ENCODE measurements at regions not wholly inside any gene's neighbourhood (a gene's known extent, or its start where the extent isn't known, plus 50 kb on each side); places are given as distances from the start of the nearest gene placed in this dataset.
"Not testable (repeated sequence)": the region's sequence is repeated elsewhere in the genome, so short reads cannot be mapped to it uniquely, and the experiment has no call there.

GRCh38 chr2:199216253-199216652 lies 241.5 kb downstream of the SATB2 start:
- DNase-seq, result no peak

- DNase-seq, result no peak
These were observed 250.7 kb downstream of the SATB2 start for GRCh38 chr2:199207011-199207410.

- no peak for DNase-seq
These were observed 251.2 kb downstream of the SATB2 start for GRCh38 chr2:199206536-199206935.

- no peak for DNase-seq
These were observed 254.8 kb downstream of the SATB2 start for GRCh38 chr2:199202964-199203363.

- no peak for DNase-seq
These were observed 256.2 kb downstream of the SATB2 start for GRCh38 chr2:199201539-199201938.

GRCh38 chr2:199199797-199200196 lies 257.9 kb downstream of the SATB2 start:
- DNase-seq, result no peak

GRCh38 chr2:199197448-199197847 lies 260.3 kb downstream of the SATB2 start:
- DNase-seq, result no peak

- DNase-seq, result no peak
These were observed 261.1 kb downstream of the SATB2 start for GRCh38 chr2:199196686-199197085.

GRCh38 chr2:199195927-199196502 lies 261.7 kb downstream of the SATB2 start:
- DNase-seq, result no peak

GRCh38 chr2:199191461-199191860 lies 266.3 kb downstream of the SATB2 start:
- no peak for DNase-seq

- DNase-seq, result no peak
These were observed 268.5 kb downstream of the SATB2 start for GRCh38 chr2:199189229-199189628.

GRCh38 chr2:199186301-199186751 lies 271.4 kb downstream of the SATB2 start:
- no peak for DNase-seq

- DNase-seq, result not testable (repeated sequence)
These were observed 272.6 kb downstream of the SATB2 start for GRCh38 chr2:199185174-199185573.

- DNase-seq, result no peak
These were observed 293.9 kb downstream of the SATB2 start for GRCh38 chr2:199163613-199164458.

GRCh38 chr2:199160677-199161465 lies 296.9 kb downstream of the SATB2 start:
- no peak for DNase-seq

- no peak for DNase-seq
These were observed 297.7 kb downstream of the SATB2 start for GRCh38 chr2:199160081-199160480.

GRCh38 chr2:199148076-199148845 lies 309.5 kb downstream of the SATB2 start:
- DNase-seq, result no peak

GRCh38 chr2:199147216-199147615 lies 310.5 kb downstream of the SATB2 start:
- no peak for DNase-seq

GRCh38 chr2:199144546-199144945 lies 313.2 kb downstream of the SATB2 start:
- no peak for DNase-seq

- DNase-seq, result no peak
These were observed 313.7 kb downstream of the SATB2 start for GRCh38 chr2:199144036-199144435.

- no peak for DNase-seq
These were observed 321.1 kb downstream of the SATB2 start for GRCh38 chr2:199136681-199137080.

- no peak for DNase-seq
These were observed 321.5 kb downstream of the SATB2 start for GRCh38 chr2:199136242-199136641.

- no peak for DNase-seq
These were observed 325.9 kb downstream of the SATB2 start for GRCh38 chr2:199131876-199132275.
